A673 (cell line): ENCODE measurements at regions not wholly inside any gene's neighbourhood (a gene's known extent, or its start where the extent isn't known, plus 50 kb on each side); places are given as distances from the start of the nearest gene placed in this dataset.

ENCODE experiments used
- BruUV-seq: library from RNA; stranded (reverse); fragments of 400-500 nt; replicated peaks from 2 replicates; lab custom pipeline; 2021; lab: Mats Ljungman, UMichigan
- CTCF ChIA-PET: fragments of 300-600 bp; sonication (Branson Sonifier 250); formaldehyde crosslinking; loops from one replicate; lab custom pipeline; 2022; ENCODE audit warnings: antibody characterized with exemption; lab: Charles Lee
- POLR2A ChIA-PET: fragments of 300-600 bp; sonication (Branson Sonifier 250); formaldehyde crosslinking; loops from one replicate; lab custom pipeline; 2022; ENCODE audit warnings: antibody characterized with exemption; ENCODE audit not compliant: low non-redundant PET; lab: Charles Lee
- DNase-seq: peaks from one replicate; pipeline ENCODE4 v3.0.0-alpha.2; 2015; ENCODE audit warnings: low spot score
- H3K27ac ChIP-seq: fragments of 200-600 bp; sonication (generic); 2 replicates; pipeline ENCODE4 v1.5.1; 2016; ENCODE audit warnings: mixed run types, low read depth, mild to moderate bottlenecking, mixed read lengths, antibody characterized with exemption, low read length; ENCODE audit not compliant: poor library complexity, severe bottlenecking
- H3K27me3 ChIP-seq: fragments of 200-600 bp; sonication (generic); replicated peaks from 2 replicates; pipeline ENCODE4 v1.6.1; 2017; ENCODE audit warnings: mixed run types, low read depth, mild to moderate bottlenecking, mixed read lengths, antibody characterized with exemption, low read length; ENCODE audit not compliant: insufficient read depth, poor library complexity
- H3K36me3 ChIP-seq: fragments of 200-600 bp; sonication (generic); 2 replicates; pipeline ENCODE4 v1.6.1; 2016; ENCODE audit warnings: mixed run types, mild to moderate bottlenecking, mixed read lengths, antibody characterized with exemption, low read length; ENCODE audit not compliant: insufficient read depth, poor library complexity, severe bottlenecking
- H3K4me1 ChIP-seq: fragments of 200-600 bp; sonication (generic); 2 replicates; pipeline ENCODE4 v1.6.1; 2017; ENCODE audit warnings: mixed run types, mild to moderate bottlenecking, mixed read lengths, antibody characterized with exemption, low read length; ENCODE audit not compliant: insufficient read depth, poor library complexity, severe bottlenecking
- H3K4me3 ChIP-seq: fragments of 200-600 bp; sonication (generic); 2 replicates; pipeline ENCODE4 v1.5.1; 2016; ENCODE audit warnings: low read depth, mixed run types, mild to moderate bottlenecking, mixed read lengths, low read length; ENCODE audit not compliant: poor library complexity, severe bottlenecking
- H3K9me3 ChIP-seq: fragments of 200-600 bp; sonication (generic); 2 replicates; pipeline ENCODE4 v1.6.1; 2016; ENCODE audit warnings: mixed run types, low read depth, mild to moderate bottlenecking, mixed read lengths, antibody characterized with exemption, low read length; ENCODE audit not compliant: poor library complexity, severe bottlenecking
- EZH2 ChIP-seq: fragments of 200-600 bp; sonication (generic); IDR thresholded peaks from 2 replicates; pipeline ENCODE4 v1.6.1; 2017; ENCODE audit warnings: borderline replicate concordance, low read depth, mild to moderate bottlenecking, mixed read lengths, antibody characterized with exemption, low read length; ENCODE audit not compliant: poor library complexity, severe bottlenecking
- intact Hi-C: fragments of 100-400 bp; cut with micrococcal nuclease; formaldehyde crosslinking; loops from one replicate; pipeline ENCODE4 v1.10.0; 2022; ENCODE audit not compliant: unreplicated experiment
- TF ChIP-seq, protein P1 (sequence below): fragments of 300-800, 200-600 bp; sonication (generic); conservative IDR thresholded peaks from 2 replicates; pipeline ENCODE4 v1.5.1; 2017; ENCODE audit warnings: low read depth, mild to moderate bottlenecking, antibody characterized with exemption, low read length, moderate library complexity, mixed read lengths

DNA sequence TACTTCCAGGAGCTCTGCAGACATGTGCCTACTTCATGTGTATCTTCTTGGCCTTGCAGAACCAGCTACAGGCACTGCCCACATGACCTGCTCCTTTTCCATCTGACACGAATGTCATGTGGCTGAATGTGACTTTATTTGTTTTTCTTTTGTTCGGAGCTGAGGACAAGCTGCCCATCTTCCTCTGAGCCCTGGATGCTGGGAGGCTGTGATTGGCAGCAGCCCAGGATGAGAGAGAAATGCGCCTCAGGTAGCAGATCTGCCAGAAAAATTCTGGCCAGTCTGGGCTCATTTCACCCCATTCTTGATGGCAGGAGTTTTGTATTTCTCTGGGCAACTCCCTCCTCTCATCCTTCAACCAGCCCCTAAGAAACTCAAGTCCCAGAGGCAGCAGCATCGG lies 372.0 kb downstream of the RPS6KC1 start:
- ChIA-PET POLR2A (no interaction called here), CTCF (no interaction called here)
- no peaks in the 10 kb centered on the region for H3K9me3 ChIP-seq
- no peak for TF ChIP-seq EZH2
- TF ChIP-seq, protein P1, sequence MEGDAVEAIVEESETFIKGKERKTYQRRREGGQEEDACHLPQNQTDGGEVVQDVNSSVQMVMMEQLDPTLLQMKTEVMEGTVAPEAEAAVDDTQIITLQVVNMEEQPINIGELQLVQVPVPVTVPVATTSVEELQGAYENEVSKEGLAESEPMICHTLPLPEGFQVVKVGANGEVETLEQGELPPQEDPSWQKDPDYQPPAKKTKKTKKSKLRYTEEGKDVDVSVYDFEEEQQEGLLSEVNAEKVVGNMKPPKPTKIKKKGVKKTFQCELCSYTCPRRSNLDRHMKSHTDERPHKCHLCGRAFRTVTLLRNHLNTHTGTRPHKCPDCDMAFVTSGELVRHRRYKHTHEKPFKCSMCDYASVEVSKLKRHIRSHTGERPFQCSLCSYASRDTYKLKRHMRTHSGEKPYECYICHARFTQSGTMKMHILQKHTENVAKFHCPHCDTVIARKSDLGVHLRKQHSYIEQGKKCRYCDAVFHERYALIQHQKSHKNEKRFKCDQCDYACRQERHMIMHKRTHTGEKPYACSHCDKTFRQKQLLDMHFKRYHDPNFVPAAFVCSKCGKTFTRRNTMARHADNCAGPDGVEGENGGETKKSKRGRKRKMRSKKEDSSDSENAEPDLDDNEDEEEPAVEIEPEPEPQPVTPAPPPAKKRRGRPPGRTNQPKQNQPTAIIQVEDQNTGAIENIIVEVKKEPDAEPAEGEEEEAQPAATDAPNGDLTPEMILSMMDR = no peak
- intact Hi-C loops = no loop called here
- DNase-seq = no peak
- no peaks in the 10 kb centered on the region for H3K36me3 ChIP-seq
- H3K4me1 ChIP-seq = no peaks in the 10 kb centered on the region
- H3K27ac ChIP-seq = no peak overlapping the region
- BruUV-seq = no TSS peak
- peaks cover 58% of the 10 kb centered on the region for H3K27me3 ChIP-seq
- no peak overlapping the region for H3K4me3 ChIP-seq

DNA sequence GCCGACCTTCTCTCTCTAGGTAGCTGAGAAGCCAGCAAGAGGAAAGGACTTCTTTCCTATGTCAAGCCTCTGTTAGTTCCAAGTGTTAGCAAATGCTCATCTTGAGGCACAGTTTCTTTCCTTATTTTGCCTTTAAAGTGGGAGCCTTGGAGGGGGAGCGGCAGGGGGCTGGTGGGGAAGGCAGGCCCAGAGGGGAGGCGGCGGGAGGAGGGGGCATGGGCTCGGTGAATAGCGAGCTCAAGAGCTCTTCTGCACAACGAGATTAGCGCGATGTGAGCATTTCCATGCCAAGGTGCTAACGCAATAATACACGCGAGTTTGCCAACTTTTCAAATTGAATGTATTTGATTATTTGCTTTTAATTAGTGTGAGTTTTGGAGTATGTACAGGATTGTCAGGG lies 372.6 kb downstream of the RPS6KC1 start:
- CTCF ChIA-PET = no interaction called here
- intact Hi-C loops = no loop called here
- Histone ChIP-seq H3K27me3 (peaks cover 52% of the 10 kb centered on the region), H3K36me3 (no peaks in the 10 kb centered on the region), H3K4me1 (no peaks in the 10 kb centered on the region), H3K9me3 (no peaks in the 10 kb centered on the region), H3K4me3 (no peak overlapping the region), H3K27ac (no peak overlapping the region)
- POLR2A ChIA-PET = no interaction called here
- no peak for TF ChIP-seq EZH2
- TF ChIP-seq, protein P1 = no peak
- no TSS peak for BruUV-seq
- DNase-seq = no peak

DNA sequence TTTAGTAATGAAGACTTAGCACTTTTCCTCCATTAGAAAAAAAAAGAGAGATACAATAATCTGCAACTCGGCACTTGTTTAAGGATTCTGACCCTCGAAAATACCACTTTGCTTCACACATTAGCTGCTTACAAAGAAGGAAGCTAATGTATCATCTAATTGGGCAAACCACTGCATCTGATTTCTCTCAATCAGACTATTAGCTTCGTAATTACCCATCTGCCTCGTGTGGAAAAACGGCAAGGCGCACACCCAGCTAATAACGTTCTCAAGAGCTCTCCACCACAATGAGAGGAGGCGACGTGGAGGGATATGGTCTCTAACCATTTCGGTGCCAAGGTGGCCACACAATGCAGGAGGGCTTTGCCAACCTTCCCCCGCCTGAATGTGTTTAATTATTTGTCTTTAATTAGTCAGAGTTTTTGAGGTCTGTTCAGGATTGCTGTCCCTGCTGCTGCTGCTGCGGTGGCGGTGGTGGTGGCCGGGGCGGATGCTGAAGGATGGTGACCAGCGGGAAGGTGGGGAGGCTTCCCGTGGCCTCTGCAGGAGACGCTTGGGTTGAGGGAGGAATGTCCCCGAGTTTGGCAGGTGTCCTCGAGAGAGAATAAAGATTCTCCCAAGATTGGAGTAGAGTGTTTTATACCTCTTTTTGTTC lies 374.5 kb downstream of the RPS6KC1 start:
- peaks cover 40% of the 10 kb centered on the region for H3K27me3 ChIP-seq
- no peak for DNase-seq
- CTCF ChIA-PET = no interaction called here
- H3K27ac ChIP-seq = no peak overlapping the region
- no peaks in the 10 kb centered on the region for H3K36me3 ChIP-seq
- no peaks in the 10 kb centered on the region for H3K4me1 ChIP-seq
- intact Hi-C loops = no loop called here
- no TSS peak for BruUV-seq
- POLR2A ChIA-PET = no interaction called here
- H3K4me3 ChIP-seq = no peak overlapping the region
- H3K9me3 ChIP-seq = no peaks in the 10 kb centered on the region
- TF ChIP-seq EZH2 = no peak
- TF ChIP-seq, protein P1 = no peak
